NCI-H146 (cell line): ENCODE measurements at regions not wholly inside any gene's neighbourhood (a gene's known extent, or its start where the extent isn't known, plus 50 kb on each side); places are given as distances from the start of the nearest gene placed in this dataset.
A peak's percentile ranks its signal among the peaks of the same experiment; 100 is the strongest.
"Not testable (repeated sequence)": the region's sequence is repeated elsewhere in the genome, so short reads cannot be mapped to it uniquely, and the experiment has no call there.

Source experiments
- DNase-seq: peaks from one replicate; lab custom pipeline; 2025; lab: John Stamatoyannopoulos, UW

GRCh38 chr6:98036344-98036923 lies 753.4 kb upstream of the MMS22L start:
- peak; percentile 48 for DNase-seq

DNA sequence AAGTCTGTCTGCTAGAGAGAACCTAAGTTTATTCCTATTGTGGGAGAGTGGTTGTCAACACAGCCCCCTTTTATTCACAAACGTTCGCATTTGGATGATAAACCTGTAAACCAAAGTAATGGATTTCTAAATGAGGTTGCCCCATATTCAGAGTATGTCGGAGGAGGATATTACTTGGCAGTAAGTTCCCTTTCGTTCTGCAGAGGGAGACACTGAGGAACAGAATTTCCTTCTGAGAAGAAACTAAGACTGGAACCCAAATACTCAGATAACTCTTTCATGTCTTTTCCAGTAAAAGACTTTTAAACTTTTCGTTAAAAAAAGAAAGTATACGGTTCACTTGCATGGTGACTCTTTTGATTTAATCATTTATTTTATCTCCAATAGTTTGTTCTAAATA lies 754.6 kb upstream of the MMS22L start:
- no peak for DNase-seq

DNA sequence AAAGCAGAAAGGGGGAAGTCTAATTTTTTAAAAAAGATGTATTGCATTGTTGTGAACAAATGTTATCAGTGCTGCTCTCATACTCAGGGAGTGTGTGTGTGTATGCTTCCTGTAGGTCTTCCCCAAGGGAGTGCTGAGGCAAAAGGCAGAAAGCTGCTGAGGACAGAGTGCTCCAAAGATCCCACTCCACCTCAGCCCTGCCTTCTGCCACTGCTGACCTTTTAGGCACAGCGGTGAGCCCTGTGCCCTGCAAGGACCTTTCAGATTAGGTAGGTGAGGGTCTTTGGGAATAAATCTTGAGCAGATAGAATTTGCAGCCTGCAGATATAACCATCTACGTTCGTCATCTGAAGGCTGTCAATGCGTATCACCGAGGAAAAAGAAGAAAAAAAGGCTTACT lies 756.4 kb upstream of the MMS22L start:
- peak; percentile 31 for DNase-seq

DNA sequence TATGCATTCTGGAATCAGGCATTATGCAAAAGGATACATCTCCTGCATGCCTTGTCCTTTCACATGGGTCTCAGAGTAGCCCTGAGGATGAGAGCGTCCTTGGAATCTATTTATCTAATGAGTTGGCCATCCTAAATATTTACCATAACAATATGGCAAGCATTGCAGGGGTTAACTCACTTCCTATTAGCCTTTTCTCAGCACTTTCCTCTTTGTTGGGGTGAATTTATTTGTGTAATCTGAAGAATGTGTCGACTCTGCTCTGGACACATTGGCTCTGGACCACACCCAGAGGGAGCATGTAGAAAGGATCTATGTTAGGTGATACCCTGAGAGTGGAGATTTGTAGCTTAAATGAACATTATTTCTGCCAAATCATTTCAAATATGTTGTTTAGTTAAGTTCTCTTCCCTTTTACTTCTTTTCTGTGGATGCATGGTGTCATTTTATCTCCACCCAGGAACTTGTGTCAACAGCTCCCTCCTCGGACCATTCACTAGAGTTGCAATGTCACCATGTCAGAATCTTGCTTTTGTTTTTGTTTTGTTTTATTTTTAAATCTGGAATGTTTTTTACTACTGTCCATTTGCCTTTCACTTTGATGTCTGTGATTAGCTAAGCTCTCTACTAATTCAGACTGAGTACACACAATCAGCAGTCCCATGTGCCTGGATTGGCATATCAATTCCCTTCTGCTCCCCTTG lies 757.0 kb upstream of the MMS22L start:
- DNase-seq: peak; percentile 74

DNA sequence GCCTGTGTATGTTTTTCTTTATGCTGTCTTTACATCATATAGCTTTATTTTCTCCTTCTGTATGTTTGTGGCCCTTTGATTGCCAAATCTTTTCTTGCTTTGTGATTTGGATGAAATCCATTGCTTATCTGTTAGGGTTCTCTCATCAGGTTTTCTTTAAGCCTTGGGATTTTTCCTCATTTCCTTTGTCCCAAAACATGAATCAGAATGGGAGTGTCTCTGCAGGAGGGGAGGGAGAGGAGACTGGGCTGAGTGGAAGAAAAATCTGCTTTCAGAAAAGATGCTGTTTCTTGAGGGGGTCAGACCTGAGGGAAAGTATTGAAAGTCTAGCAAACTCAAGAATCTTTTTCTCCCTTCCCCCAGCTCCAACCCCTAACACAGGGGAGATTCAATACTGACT lies 758.0 kb upstream of the MMS22L start:
- DNase-seq: peak; percentile 58

DNA sequence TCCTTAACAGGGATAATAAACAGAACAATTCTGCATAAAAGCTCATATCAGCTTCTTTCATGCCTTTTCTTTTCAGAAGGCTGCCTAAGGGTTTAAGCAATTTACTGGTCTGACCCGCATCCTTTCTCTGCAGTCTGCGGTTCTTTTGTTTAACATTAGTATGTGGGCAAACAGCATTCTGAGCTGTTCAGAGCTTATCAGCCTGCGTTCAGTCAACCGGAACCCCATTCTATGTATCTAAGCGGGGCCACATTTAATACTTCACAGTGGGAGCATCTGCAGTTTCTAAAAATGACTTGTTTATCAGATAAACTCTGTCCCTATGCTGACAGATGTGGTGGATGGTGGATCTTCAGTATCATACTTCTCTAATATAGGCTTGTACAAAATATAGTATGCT lies 758.9 kb upstream of the MMS22L start:
- peak; percentile 99 for DNase-seq

DNA sequence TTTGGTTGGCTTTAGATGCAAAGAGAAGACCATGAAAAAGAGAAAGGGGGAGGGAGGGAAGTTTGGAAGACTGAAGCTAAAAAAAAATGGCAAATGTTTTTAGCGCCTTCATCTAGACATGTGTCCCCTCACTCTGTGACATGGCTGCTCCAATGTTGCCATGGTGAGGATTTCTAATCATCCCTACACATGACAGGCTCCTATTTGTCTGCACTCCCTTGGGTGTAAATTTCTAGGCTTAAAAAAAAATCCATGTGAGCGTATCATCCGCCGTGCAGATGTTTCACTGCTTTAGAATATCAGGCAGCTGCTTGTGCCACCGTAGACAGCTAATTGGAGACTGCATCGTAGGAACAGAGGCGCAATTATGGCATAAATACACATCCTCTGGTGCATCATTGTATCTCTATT lies 761.1 kb upstream of the MMS22L start:
- DNase-seq: peak; percentile 96

DNA sequence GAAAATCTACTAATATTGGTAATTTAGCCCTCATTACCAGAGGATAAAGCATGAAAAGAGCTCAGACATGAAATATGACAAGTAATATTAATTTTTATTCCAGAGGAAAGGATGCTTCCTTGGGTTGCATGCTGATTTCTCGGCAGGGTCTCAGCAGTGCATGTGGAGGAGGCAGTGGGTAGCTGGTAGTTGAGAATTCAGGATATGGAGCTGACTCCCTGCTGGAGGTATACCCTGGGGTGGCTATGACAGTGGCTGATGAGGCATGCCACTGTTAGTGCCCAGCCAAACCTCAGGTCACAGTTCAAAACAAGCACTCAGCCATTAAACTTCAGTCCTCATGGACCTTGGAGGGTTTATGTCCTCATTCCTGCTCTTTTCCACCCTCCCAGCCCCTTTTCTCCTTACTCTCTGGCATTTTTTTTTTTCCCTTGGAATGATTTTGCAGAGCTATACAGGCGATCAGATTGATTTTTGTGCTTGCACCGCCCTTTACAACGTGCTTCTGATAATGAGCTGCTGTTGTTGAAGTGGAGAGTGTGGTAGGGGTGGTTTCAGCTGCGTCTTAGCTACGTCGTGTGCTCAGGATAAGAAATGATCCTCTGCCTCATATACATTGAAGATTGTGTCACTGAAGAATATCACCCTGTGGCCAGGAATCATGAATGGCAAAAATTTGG lies 761.9 kb upstream of the MMS22L start:
- DNase-seq: peak; percentile 83

- DNase-seq: no peak
These were observed 764.1 kb upstream of the MMS22L start for GRCh38 chr6:98047164-98047563.

- DNase-seq: no peak
These were observed 764.9 kb upstream of the MMS22L start for GRCh38 chr6:98047871-98048270.

DNA sequence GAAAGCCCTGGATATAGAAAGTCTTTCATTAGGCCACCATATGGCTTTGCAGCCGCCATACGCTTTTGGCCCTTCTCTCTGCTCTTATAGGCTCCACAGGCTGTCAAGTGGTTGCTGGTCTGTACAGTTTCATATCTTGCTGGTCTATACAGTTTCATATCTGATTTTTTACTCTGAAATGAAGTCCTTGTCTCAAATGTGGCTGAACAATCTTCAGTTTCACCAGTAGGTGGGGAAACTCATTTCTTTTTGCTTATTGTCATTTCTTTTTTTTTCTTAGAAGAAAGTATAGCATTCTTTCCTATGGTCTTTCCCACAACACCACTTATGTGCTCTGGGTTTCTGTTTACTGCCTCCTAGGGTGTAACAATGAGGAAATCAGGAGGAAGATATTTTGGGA lies 771.4 kb upstream of the MMS22L start:
- DNase-seq: peak; percentile 5

DNA sequence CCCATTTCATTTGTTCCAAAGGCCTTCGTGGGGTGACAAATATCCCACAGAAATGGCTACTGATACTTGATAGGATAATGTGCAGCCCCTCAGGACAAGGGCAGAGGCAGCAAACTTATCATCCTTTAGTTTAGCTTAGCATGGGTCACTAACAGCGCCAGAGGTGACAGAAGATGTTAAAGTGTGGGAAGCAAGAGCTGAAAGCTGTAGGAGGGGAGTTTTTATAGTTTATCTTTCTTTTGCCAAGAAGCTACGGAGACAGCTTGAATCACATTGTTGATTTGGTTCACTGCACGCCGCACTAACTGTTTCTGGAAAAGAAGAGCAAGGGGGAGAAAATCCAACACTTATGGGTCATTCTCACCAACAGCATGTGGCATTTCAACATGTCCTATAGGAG lies 773.9 kb upstream of the MMS22L start:
- no peak for DNase-seq

DNA sequence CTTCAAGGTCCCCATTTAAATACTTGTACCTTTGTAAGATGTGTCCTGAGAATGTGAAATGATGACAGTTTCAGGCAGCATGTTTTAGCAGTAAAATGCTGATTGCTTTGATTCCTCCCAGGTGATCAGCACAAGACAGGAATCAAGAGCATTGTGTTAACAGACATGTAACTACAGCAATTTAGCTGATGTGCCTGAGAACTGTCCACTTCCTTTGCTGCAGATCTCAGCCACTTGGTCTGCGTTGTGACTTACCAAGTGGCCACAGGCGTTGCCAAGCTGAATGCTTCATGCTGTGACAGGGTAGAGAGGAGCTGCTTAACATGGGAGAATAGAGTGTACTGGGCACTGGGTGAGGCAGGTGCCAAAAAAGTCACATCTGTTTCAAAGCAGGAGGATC lies 767.0 kb upstream of the POU3F2 start:
- peak; percentile 42 for DNase-seq

- not testable (repeated sequence) for DNase-seq
These were observed 745.8 kb upstream of the POU3F2 start for GRCh38 chr6:98088537-98088936.

DNA sequence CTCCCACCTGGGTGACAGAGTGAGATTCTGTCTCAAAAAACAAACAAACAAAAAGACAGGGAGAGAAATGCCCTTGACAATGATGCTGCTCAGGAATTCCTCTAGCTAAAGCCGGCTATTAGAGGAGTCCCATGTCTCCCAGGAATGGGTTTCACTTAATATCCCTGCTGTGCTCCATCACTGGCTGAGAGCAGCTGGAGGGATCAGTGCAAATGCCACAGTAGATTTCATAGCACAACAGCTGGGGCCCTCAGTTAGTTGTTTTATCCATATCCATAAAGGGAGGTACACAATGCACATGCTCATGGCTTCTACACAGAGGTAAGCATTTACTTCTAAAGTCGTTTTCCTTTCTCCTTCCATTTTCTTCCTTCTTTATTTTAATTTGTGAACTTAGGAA lies 742.0 kb upstream of the POU3F2 start:
- DNase-seq: peak; percentile 2

- DNase-seq: no peak
These were observed 739.7 kb upstream of the POU3F2 start for GRCh38 chr6:98094696-98095095.

DNA sequence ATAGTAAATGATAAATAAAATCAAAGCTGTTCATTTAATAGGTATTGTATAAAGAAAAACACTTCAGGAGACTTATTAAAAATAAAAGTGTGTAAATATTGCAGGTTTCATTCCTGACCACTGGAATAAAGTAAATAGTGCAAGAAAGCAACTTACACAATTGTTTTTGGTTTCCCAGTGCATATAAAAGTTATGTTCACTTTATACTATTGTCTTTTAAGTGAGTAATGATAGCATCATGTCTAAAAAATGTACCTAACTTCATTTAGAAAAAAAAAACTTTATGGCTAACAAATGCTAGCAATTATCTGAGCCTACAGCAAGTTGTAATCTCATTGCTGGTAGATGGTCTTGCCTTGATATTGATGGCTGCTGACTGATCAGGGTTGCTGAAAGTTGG lies 726.6 kb upstream of the POU3F2 start:
- DNase-seq: no peak

GRCh38 chr6:98116455-98116854 lies 717.9 kb upstream of the POU3F2 start:
- no peak for DNase-seq

DNA sequence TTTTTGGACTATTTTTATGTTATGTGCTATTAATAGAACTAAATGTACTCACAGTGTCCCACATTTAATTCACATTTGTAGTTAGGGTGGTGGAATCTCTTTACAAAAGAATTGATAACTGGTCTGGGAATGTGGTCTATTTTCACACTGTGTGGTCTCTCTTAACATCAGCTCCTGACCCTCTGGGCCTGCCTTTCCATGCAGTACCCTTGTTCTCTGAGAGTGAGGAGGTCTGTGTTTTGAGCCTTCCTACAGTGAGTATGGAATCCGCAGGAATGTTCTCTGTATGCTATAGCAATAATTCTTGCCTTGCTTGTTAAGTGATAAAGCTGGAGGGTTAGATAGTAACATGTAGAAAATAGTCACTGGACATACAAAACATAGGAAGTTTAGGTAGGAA lies 717.3 kb upstream of the POU3F2 start:
- no peak for DNase-seq

DNA sequence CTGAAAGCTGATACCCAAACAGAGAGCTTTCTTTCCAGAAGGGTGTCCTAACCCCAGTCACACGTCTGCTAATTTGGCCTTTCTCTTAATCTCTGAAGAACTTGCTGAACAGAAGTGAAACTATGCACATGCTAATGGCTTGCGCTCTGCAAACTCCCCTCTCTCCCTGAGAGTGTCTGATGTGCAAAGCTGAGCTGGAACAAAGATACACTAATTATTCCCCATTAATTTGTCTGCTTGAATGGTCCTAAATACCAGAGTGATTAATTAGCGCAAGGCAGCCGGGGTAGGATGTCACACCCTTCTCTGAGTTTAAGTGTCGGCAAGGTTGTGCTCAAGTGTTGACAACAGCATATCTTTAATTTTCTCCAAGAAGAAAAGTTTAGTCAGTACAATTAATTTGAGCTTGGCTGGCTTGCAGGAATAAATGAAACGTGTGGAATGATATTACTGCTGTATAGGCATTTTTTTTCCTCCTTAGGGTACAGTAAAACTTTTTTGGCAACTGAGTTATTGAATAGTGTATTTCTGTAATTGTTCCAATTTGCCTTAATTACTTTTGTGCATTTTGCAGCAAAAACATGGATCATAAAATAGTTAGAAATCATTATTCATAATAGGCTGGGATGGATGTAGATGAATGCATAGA lies 715.9 kb upstream of the POU3F2 start:
- peak; percentile 42 for DNase-seq

GRCh38 chr6:98124171-98124570 lies 710.2 kb upstream of the POU3F2 start:
- no peak for DNase-seq

DNA sequence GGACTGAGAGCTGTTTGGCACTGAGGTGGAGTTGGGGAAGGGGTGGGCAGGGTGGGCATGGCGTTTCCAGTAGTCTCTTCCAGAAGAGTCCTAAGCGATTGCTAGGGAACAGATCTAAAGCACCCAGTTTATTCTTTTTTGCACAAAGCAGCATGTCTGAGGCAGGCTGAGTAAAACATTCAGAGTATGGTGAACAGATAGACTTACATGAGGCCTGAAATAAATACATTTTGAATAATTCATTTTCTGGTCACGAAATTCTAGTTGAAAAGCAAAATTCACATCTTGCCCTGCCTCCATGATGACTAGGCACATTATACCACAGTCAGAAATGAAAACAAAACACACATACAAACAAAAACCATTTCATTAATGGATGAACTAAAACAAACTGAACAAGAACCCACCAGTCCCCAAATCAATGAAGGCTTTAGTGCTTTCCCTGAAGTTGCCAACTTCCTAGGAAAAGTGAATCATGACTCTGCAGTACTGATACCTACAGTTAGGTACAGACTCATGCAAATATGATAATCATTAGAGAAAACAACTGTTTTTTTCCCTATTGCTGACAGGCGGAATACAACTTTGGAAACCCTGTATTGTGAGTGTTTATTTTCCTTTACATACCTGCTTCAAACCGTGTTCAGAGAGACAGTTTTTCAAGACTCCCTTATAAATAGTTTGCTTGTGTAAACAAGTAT lies 702.9 kb upstream of the POU3F2 start:
- DNase-seq: no peak
